GM19397 (cell line): ENCODE measurements at regions not wholly inside any gene's neighbourhood (a gene's known extent, or its start where the extent isn't known, plus 50 kb on each side); places are given as distances from the start of the nearest gene placed in this dataset.
"Not testable (repeated sequence)": the region's sequence is repeated elsewhere in the genome, so short reads cannot be mapped to it uniquely, and the experiment has no call there.

Source experiments
- ATAC-seq: cut with Tn5 transposase; IDR thresholded peaks from one replicate; pipeline ENCODE4 v1.9.1; 2021; ENCODE audit warnings: mild to moderate bottlenecking, moderate library complexity; ENCODE audit not compliant: unreplicated experiment

DNA sequence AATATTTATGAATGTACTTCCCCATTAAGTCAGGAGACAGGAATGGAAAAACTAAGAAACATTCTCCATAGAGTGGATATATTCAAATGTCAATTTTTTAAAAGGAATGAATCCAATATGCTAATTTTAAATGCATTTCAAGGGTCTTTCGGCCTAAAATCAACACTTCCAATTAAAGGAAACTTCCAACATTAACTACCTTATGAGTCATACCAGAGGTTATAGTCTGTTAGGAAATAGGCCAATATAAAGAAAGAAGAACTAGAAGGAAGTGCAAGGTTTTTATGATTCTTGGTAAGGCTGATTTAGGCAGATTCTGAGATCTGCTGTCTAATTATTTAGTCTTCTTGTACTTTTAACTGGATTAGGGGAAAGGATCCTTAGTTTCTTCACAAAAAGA, 260.1 kb upstream of the EDNRA start:
- no peak for ATAC-seq

DNA sequence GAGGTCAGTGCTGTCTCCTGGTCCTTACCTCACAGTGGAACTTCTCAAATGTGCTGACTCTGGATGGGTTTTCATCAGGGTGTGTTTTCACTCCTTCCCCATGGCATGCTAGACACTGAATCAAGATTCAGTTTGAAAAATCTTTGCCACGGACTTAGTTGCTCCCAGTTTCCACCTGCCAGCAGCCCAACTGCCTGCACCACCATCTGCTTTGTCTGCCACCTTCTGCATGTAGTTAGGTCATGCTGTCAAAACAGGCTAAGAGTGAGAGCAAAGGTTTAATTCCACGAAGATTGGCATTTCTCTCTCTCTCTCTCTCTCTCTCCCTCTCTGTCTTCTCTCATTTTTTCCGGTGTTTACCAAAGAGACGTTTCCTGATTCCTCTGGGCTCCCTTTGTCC, 258.0 kb upstream of the EDNRA start:
- ATAC-seq: no peak

DNA sequence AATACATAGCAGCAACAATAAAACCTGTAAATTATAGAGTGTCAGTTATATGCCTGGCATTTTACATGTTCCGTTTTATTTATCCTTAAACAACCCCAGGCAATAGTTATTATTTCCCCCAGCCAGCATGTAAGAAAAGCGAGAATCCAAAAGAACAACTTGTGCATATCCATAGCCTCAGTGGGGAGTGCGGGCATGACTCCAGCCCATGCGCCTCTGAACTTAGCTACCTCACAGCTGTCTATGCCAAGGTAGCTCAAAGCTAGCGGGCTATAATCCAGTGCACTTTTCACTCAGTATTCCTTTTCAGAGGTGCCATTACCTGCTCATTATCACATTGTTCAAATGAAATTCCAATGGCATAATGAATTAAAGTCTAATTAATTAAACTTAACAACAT, 257.3 kb upstream of the EDNRA start:
- no peak for ATAC-seq

DNA sequence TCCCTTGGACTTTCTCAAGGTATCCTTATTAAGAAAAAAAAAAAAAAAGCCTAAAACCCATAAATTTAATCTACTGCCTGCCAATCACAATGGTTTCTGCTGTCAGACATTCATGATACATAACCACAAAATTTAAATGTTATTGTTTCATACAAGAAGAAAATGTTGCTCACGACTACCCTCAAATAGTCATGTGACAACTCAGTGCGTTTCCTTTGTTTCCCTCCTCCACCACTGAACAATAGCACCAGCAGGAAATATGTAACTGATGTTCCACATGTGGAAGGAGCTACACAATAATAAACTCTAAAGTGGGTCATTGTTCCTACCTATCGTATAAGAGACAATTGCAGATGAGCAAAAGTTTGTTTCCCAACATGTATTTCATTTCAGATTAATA, 244.1 kb upstream of the EDNRA start:
- ATAC-seq: no peak

DNA sequence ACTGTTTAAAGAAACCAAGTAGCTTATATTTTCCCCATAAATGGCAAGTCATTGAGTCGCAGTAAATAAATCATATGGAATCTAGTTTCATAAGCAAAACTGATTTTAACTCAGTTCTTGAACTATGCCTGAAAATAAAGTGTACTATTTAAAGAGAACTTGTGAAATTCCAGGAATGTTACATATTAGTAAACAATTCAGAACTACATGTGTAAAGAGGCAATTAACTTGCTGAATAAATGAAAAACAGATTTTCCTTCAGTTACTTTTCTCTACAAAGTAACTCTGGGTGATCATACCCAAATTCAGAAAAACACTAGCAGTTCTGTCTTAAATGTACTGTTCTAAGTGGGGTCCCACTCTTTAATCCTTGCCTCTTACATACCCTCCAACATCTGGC, 236.1 kb upstream of the EDNRA start:
- ATAC-seq: no peak

DNA sequence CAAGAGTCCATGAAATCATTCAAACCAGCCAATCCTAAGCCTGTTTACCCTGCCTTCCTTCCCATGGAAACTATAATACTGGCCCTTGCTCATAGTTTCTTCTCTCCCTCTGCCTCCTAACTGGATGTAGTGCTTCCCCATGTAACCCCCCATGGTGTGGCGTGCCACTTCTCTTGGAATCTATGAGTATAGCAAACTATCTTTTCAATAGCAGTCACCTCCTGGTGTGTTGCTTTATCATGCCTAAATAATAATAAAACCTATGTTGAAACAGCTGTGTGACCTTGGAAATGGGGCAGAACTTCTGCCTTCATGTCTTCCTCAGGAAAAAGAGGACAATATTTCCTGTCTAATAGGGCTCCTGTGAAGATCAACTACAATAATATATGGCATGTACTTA, 234.8 kb upstream of the EDNRA start:
- no peak for ATAC-seq

DNA sequence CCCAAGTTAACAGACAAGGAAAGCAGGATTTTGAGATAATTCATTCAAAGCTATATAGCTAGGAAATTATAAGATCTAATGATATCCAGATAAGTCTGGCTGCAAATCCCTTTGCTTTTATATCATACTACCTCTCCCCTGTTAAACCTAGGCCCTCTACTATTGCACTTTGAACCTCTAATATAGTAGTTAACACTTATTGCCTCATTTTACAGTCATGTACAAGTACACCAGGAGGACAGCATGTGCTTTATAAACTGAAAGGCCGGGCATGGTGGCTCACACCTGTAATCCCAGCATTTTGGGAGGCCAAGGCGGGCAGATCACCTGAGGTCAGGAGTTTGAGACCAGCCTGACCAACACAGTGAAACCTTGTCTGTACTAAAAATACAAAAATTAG, 234.4 kb upstream of the EDNRA start:
- ATAC-seq: not testable (repeated sequence)

DNA sequence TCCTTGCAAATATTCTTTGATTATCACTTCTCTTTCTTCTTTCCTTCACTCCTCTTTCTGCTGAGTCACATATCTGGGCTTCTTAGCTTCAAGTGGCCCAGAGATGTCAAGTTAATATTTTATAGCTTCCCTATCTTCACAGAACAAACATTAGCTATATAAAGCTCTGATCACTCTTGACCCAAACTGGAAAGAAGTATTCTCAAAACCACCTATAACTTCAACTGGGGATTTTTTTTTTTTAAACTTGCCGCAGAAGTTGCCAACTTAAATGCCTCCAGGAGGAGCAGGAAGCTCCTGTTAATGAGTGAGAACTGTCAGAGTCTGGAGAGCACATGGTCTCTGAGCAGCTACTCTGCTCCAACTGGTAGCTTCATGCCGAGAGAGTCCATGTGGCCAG, 233.3 kb upstream of the EDNRA start:
- no peak for ATAC-seq

DNA sequence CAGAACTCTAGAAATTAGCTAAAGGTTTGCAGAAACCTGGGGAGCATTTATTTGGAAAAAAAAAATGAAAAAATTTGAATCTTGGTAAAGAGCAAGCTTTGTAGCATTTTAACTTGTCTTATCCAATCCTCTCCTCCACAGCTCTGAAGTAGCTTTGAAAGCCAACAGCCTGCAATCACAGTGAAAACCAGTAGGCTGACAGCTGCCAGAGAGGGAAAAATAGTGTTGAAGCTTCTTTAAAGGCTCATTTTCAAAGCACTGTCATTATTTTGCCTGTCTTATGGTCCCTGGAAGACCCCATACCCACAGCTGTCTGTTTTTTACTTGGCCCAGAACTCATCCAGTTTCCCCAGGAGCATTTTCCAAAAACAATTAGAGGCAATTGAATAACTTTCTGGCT, 230.8 kb upstream of the EDNRA start:
- ATAC-seq: no peak

DNA sequence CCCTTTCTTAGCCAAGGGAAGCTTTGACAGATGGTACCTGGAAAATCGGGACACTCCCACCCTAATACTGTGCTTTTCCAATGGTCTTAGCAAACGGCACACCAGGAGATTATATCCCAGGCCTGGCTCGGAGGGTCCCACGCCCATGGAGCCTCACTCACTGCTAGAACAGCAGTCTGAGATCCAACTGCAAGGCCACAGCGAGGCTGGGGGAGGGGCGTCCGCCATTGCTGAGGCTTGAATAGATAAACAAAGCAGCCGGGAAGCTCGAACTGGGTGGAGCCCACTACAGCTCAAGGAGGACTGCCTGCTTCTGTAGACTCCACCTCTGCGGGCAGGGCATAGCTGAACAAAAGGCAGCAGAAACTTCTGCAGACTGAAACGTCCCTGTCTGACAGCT, 225.6 kb upstream of the EDNRA start:
- not testable (repeated sequence) for ATAC-seq

DNA sequence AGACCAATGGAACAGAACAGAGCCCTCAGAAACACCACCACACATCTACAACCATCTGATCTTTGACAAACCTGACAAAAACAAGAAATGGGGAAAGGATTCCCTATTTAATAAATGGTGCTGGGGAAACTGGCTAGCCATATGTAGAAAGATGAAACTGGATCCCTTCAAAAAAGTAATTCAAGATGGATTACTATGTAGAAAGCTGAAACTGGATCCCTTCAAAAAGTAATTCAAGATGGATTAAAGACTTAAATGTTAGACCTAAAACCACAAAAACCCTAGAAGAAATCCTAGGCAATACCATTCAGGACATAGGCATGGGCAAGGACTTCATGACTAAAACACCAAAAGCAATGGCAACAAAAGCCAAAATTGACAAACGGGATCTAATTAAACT, 221.6 kb upstream of the EDNRA start:
- ATAC-seq: not testable (repeated sequence)

DNA sequence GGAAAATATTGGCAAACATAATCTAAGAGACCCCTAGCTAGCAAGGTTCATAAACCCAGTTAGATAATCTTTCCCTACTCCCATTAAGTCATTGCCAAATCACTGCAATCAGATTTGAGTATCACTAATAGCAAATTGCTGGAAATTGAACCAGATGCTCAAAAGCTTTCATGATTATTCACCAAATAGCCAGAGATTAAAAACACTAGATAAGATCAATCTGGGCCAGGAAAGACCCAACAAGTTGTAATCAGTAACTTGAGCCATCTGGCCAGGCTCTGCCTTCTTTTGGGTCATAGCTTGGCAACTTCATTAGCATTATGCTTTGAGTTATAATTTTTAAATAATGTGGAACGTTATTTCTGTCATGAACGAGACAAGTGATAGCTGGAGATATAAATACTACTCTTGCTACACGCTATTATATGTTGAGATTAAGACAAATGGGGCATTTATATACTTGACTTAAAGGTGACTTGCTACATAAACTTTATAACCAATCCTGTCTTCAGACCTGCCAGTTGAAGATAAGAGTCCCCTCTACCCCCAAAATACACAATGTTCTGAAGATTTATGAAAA, 196.6 kb upstream of the EDNRA start:
- ATAC-seq: no peak

DNA sequence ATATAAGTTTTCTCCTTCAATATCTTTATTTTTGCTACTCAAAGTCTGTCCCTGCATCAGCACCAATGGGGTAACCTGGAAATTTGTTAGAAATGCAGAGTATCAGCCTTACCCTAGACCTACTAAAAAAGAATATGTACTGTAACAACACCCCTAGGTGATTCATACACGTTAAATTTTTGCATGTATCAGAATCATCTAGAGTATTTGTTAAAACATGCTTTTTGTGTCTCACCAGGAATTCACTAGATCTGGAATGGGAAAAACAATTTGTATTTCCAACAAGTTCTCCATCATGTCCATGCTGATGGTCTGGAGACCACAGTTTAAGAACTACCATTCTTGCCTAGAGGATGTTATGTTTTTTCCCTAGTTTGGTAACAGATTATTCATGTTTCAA, 196.0 kb upstream of the EDNRA start:
- no peak for ATAC-seq

DNA sequence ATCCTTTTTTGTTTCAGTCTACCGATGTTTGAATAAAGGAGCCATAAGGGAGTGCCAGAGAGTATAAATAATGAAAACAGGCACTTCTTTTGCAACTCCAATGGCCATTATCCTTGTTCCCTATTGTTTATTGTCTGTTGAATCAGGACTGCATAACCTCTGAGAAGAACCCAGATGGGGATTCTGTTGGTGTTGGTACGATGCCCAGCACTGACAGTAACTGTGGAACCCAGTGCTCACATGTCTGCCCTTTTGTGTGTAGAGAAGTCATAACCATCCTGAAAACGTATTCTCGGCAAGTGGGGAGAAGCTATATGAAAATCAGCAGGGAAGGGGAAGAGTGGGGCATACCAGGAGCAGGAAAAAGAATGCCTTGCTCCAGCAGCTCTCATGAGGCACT, 195.1 kb upstream of the EDNRA start:
- no peak for ATAC-seq

DNA sequence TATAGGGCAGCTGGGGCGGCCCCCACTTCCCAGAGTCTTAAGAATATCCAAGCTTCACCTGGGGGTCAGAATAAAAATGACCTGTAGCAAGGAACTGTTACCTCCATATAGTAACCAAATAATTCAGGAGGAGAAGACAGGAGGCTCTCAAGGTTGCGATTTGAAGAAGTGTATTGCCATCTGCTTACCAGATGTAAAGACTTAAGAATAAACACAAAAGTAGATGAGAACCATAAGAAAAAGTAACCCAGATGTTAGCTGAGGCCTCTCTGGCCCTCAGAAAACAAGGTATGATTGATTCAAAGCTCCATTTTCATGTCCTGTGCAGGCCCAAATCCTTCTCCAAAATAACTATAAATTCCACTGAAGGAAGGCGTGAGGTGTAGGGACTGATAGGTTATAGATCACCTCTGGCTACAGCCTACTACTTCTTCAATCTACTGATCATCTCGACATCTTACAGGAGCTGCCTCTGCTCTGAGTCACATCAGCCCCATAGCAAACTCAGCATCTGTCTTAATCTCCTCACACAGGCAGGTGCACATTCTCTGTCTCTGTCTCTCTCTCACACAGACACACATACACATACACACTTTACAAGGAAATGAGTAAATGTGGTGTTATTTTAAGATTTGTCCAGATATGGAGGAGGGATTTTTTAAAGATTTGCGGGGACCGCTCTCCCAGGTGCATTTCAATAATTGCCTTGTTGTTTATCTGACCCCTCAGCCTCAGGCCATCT, 193.9 kb upstream of the EDNRA start:
- no peak for ATAC-seq

DNA sequence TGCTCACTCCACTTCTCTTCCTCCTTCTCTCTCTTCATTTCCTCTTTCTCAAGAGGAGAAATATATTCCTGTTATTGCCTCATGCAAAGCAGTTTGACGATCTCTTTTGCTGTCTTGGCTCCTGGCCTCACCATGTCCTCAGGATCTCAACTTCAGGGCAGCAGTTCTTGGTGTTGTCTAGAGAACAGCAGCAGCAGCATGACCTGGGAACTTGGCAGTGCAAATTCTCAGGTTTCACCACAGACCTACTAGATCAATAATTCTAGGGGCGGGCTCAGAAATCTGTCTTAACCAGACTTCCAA, 193.4 kb upstream of the EDNRA start:
- ATAC-seq: no peak

DNA sequence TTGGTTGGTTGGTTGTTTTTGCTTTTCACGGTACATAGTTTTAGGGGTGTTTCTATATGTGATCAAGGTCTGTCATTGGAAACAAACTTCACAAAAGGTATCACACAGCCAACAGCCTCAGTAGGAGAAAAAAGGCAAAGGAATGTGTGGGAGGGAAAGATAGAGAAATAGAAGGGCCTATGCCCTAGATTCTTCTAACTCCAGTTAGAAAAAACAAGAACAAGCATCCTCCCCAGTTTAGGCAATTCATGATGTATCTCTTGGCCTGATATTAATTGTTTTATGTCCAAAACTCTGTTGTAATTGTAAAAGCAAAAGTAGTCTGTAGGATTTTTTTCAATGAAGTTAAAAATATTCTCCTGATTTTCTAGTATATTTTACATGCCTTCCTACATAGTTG, 192.4 kb upstream of the EDNRA start:
- ATAC-seq: no peak

DNA sequence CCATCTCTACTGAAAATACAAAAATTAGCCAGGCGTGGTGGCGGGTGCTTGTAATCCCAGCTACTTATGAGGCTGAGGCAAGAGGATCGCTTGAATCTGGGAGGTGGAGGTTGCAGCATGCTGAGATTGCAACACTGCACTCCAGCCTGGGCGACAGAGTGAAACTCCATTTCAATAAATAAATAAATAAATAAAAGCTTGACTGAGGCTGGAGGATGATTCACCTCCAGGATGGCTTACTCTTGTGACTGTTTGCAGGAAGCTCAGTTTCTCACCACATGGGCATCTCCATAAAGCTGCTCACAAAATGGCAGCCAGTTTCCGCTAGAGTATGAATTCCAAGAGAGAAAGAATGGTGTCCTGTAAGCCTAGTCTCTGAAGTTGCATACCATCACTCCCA, 191.7 kb upstream of the EDNRA start:
- ATAC-seq: no peak

DNA sequence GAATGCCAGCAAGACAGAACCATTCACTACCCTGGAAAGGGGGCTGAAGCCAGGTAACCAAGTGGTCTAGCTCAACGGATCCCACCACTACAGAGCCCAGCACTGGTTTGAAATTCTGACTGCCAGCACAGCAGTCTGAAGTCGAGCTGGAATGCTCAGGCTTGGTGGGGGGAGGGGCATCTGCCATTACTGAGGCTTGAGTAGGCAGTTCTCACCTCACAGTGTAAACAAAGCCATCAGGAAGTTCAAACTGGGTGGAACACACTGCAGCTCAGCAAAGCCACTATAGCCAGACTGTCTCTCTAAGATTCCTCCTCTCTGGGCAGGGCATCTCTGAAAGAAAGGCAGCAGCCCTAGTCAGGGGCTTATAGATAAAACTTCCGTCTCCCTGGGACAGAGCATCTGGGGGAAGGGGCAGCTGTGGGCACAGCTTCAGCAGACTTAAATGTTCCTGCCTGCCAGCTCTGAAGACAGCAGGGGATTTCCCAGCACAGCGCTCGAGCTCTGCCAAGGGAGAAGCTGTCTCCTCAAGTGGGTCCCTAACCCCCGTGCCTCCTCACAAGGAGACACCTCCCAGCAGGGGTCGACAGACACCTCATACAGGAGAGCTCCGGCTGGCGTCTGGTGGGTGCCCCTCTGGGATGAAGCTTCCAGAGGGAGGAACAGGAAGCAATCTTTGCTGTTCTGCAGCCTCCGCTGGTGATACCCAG, 188.1 kb upstream of the EDNRA start:
- ATAC-seq: not testable (repeated sequence)

DNA sequence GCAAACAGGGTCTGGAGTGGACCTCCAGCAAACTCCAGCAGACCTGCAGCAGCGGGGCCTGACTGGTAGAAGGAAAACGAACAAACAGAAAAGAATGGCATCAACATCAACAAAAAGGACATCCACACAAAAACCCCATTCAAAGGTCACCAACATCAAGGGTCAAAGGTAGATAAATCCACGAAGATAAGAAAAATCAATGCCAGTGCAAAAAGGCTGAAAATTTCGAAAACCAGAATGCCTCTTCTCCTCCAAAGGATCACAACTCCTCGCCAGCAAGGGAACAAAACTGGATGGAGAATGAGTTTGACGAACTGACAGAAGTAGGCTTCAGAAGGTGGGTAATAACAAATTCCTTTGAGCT, 187.6 kb upstream of the EDNRA start:
- not testable (repeated sequence) for ATAC-seq

DNA sequence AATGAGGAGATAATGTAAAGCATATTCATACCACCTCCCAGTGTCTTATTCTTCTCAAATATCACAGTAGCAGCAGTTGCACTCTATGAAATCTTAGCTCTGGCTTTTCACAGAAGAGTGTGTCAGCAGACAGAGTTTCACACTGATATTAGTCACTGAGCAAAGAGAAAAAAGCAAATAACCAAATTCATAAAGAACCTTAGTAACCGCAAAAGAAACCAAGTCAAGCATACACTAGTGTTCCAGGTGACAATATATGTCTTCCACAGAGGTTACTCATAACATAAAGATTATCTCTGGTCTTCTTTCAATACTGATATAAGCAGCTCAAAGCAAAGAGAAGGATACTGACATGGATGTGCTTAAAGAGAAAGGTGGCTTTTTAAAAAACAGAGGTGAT, 181.7 kb upstream of the EDNRA start:
- ATAC-seq: no peak

DNA sequence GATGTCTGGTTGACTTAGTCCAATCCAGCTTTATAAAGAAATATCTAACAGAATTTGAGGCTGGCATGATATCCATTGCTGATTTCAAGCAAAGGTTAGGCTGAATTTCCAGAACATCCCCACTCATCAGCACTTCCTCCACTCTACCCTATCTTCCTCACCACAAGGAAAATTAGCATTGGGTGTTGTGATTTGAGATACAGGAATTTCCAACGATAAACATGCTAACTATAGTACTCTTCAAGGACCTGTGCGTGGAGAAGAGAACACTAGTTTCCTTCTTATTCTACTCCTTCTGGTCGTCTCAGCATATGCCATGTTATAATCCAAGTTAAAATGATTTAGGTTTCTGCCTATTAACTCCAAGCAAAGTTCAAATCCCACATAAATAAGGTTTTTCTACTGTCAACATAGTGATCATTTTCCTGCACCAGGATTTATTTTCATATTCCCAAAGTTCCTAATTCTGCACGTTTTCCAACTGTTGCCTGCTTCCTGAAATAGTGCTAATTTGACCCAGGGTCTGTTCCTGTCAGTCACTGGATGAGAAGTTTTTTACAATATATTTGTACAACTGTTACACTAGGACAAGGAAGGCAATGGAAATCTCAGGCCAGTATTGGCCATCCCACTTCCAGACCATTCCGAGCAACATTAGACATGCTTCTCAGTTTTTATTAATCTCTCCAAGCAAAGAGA, 177.6 kb upstream of the EDNRA start:
- no peak for ATAC-seq
